ENCODE measurements at regions not wholly inside any gene's neighbourhood (a gene's known extent, or its start where the extent isn't known, plus 50 kb on each side); places are given as distances from the start of the nearest gene placed in this dataset.
"Not testable (repeated sequence)": the region's sequence is repeated elsewhere in the genome, so short reads cannot be mapped to it uniquely, and the experiment has no call there.

GRCh38 chr4:118633476-118633875 lies 51.7 kb upstream of the METTL14 start:
- TF ChIP-seq CTCF, POLR2A (IDR thresholded peaks at IDR 0.05): not testable (repeated sequence)
